ENCODE measurements at regions not wholly inside any gene's neighbourhood (a gene's known extent, or its start where the extent isn't known, plus 50 kb on each side); places are given as distances from the start of the nearest gene placed in this dataset.

GRCh38 chr13:104196611-104197010 lies 1130.4 kb upstream of the SLC10A2 start:
- H2AFZ ChIP-seq (ENCODE audit: low read length): no peak overlapping the region
- DNase-seq (ENCODE audit: insufficient read length, low spot score, missing footprints): no peak
- no peaks in the 10 kb centered on the region for H3K79me2 ChIP-seq (ENCODE audit: insufficient read depth, low read length)
- no peak for TF ChIP-seq CTCF (IDR thresholded peaks at IDR 0.05; ENCODE audit: extremely low read depth, low read depth, low read length)
- no peak overlapping the region for H3K4me3 ChIP-seq (ENCODE audit: insufficient read depth, low read length)
- no peaks in the 10 kb centered on the region for H3K4me1 ChIP-seq (ENCODE audit: insufficient read depth, low read length)
- H3K27me3 ChIP-seq (ENCODE audit: insufficient read depth, low read length): no peaks in the 10 kb centered on the region
- no peaks in the 10 kb centered on the region for H3K36me3 ChIP-seq (ENCODE audit: insufficient read depth, low read length)
- no peaks in the 10 kb centered on the region for H4K20me1 ChIP-seq (ENCODE audit: insufficient read depth, low read length)
- H3K9me3 ChIP-seq (ENCODE audit: low read depth, low read length): no peaks in the 10 kb centered on the region
- H3K4me2 ChIP-seq (ENCODE audit: insufficient read depth, low read length): no peak overlapping the region
- H3K27ac ChIP-seq (ENCODE audit: low read depth, low read length): no peak overlapping the region

GRCh38 chr13:104181526-104182231 lies 1115.5 kb upstream of the SLC10A2 start:
- no peaks in the 10 kb centered on the region for H3K9me3 ChIP-seq (ENCODE audit: low read depth, low read length)
- no peak overlapping the region for H3K27ac ChIP-seq (ENCODE audit: low read depth, low read length)
- H3K27me3 ChIP-seq (ENCODE audit: insufficient read depth, low read length): no peaks in the 10 kb centered on the region
- no peaks in the 10 kb centered on the region for H3K4me1 ChIP-seq (ENCODE audit: insufficient read depth, low read length)
- no peaks in the 10 kb centered on the region for H4K20me1 ChIP-seq (ENCODE audit: insufficient read depth, low read length)
- no peak for DNase-seq (ENCODE audit: insufficient read length, low spot score, missing footprints)
- no peak overlapping the region for H2AFZ ChIP-seq (ENCODE audit: low read length)
- no peak overlapping the region for H3K4me3 ChIP-seq (ENCODE audit: insufficient read depth, low read length)
- H3K79me2 ChIP-seq (ENCODE audit: insufficient read depth, low read length): no peaks in the 10 kb centered on the region
- no peaks in the 10 kb centered on the region for H3K36me3 ChIP-seq (ENCODE audit: insufficient read depth, low read length)
- no peak overlapping the region for H3K4me2 ChIP-seq (ENCODE audit: insufficient read depth, low read length)
- no peak for TF ChIP-seq CTCF (IDR thresholded peaks at IDR 0.05; ENCODE audit: extremely low read depth, low read depth, low read length)

GRCh38 chr13:104170980-104171555 lies 1104.9 kb upstream of the SLC10A2 start:
- H3K79me2 ChIP-seq (ENCODE audit: insufficient read depth, low read length): no peaks in the 10 kb centered on the region
- peaks cover 5% of the 10 kb centered on the region for H3K9me3 ChIP-seq (ENCODE audit: low read depth, low read length)
- TF ChIP-seq CTCF (IDR thresholded peaks at IDR 0.05; ENCODE audit: extremely low read depth, low read depth, low read length): no peak
- no peaks in the 10 kb centered on the region for H3K27me3 ChIP-seq (ENCODE audit: insufficient read depth, low read length)
- H3K27ac ChIP-seq (ENCODE audit: low read depth, low read length): no peak overlapping the region
- H3K4me3 ChIP-seq (ENCODE audit: insufficient read depth, low read length): no peak overlapping the region
- H3K36me3 ChIP-seq (ENCODE audit: insufficient read depth, low read length): no peaks in the 10 kb centered on the region
- H3K4me2 ChIP-seq (ENCODE audit: insufficient read depth, low read length): no peak overlapping the region
- no peaks in the 10 kb centered on the region for H4K20me1 ChIP-seq (ENCODE audit: insufficient read depth, low read length)
- no peak for DNase-seq (ENCODE audit: insufficient read length, low spot score, missing footprints)
- H3K4me1 ChIP-seq (ENCODE audit: insufficient read depth, low read length): no peaks in the 10 kb centered on the region
- H2AFZ ChIP-seq (ENCODE audit: low read length): no peak overlapping the region

GRCh38 chr13:104163866-104164630 lies 1097.8 kb upstream of the SLC10A2 start:
- H3K4me3 ChIP-seq (ENCODE audit: insufficient read depth, low read length): no peak overlapping the region
- H2AFZ ChIP-seq (ENCODE audit: low read length): no peak overlapping the region
- no peaks in the 10 kb centered on the region for H3K36me3 ChIP-seq (ENCODE audit: insufficient read depth, low read length)
- no peak overlapping the region for H3K4me2 ChIP-seq (ENCODE audit: insufficient read depth, low read length)
- H3K79me2 ChIP-seq (ENCODE audit: insufficient read depth, low read length): no peaks in the 10 kb centered on the region
- no peak overlapping the region for H3K27ac ChIP-seq (ENCODE audit: low read depth, low read length)
- no peak for TF ChIP-seq CTCF (IDR thresholded peaks at IDR 0.05; ENCODE audit: extremely low read depth, low read depth, low read length)
- DNase-seq (ENCODE audit: insufficient read length, low spot score, missing footprints): no peak
- H3K27me3 ChIP-seq (ENCODE audit: insufficient read depth, low read length): no peaks in the 10 kb centered on the region
- H3K9me3 ChIP-seq (ENCODE audit: low read depth, low read length): peaks cover 2% of the 10 kb centered on the region
- H4K20me1 ChIP-seq (ENCODE audit: insufficient read depth, low read length): no peaks in the 10 kb centered on the region
- H3K4me1 ChIP-seq (ENCODE audit: insufficient read depth, low read length): no peaks in the 10 kb centered on the region

Data from osteoblast (primary cell).